ENCODE measurements at regions not wholly inside any gene's neighbourhood (a gene's known extent, or its start where the extent isn't known, plus 50 kb on each side); places are given as distances from the start of the nearest gene placed in this dataset.

DNA sequence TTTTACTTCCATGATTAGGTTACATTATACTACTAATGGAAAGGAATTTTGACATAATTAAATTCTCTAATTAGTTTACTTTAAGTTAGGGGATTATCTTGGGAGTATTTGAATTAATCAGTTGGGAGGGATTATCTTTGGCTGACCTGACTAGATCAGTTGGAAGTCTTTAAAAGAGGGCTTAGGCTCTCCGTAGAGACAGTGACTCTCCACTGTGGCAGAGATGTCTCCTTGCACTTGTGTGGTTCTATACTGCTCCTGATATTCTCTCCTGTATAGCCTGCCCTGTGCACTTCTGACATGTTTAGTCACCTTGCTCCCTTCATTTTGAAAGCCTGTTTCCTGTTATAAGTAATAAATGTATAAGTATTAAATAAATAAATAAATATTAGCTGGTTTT lies 1612.3 kb upstream of the PRR20A start:
- TF ChIP-seq PPARA (CRISPR knock-in tag; IDR thresholded peaks at IDR 0.05; ENCODE audit: borderline replicate concordance) (no peak), OSR1 (CRISPR knock-in tag; IDR thresholded peaks at IDR 0.05) (no peak), ZNF8 (CRISPR knock-in tag; IDR thresholded peaks at IDR 0.05) (no peak), TSHZ2 (CRISPR knock-in tag; IDR thresholded peaks at IDR 0.05) (no peak), CSDC2 (CRISPR knock-in tag; IDR thresholded peaks at IDR 0.05) (no peak)
- ATAC-seq, result no peak

GRCh38 chr13:55534306-55534705 lies 1606.4 kb upstream of the PRR20A start:
- no peak for TF ChIP-seq SNAI2 (CRISPR knock-in tag; IDR thresholded peaks at IDR 0.05)
- no peak for TF ChIP-seq ZFP30 (CRISPR knock-in tag; IDR thresholded peaks at IDR 0.05)
- TF ChIP-seq, protein P1, sequence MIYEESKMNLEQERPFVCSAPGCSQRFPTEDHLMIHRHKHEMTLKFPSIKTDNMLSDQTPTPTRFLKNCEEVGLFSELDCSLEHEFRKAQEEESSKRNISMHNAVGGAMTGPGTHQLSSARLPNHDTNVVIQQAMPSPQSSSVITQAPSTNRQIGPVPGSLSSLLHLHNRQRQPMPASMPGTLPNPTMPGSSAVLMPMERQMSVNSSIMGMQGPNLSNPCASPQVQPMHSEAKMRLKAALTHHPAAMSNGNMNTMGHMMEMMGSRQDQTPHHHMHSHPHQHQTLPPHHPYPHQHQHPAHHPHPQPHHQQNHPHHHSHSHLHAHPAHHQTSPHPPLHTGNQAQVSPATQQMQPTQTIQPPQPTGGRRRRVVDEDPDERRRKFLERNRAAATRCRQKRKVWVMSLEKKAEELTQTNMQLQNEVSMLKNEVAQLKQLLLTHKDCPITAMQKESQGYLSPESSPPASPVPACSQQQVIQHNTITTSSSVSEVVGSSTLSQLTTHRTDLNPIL (CRISPR knock-in tag; IDR thresholded peaks at IDR 0.05; ENCODE audit: low read depth), result no peak
- no peak for TF ChIP-seq ESRRG (CRISPR knock-in tag; IDR thresholded peaks at IDR 0.05)
- TF ChIP-seq ZNF565 (CRISPR knock-in tag; conservative IDR thresholded peaks at IDR 0.05; ENCODE audit: low read depth), result no peak
- TF ChIP-seq, protein P2, sequence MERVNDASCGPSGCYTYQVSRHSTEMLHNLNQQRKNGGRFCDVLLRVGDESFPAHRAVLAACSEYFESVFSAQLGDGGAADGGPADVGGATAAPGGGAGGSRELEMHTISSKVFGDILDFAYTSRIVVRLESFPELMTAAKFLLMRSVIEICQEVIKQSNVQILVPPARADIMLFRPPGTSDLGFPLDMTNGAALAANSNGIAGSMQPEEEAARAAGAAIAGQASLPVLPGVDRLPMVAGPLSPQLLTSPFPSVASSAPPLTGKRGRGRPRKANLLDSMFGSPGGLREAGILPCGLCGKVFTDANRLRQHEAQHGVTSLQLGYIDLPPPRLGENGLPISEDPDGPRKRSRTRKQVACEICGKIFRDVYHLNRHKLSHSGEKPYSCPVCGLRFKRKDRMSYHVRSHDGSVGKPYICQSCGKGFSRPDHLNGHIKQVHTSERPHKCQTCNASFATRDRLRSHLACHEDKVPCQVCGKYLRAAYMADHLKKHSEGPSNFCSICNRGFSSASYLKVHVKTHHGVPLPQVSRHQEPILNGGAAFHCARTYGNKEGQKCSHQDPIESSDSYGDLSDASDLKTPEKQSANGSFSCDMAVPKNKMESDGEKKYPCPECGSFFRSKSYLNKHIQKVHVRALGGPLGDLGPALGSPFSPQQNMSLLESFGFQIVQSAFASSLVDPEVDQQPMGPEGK (CRISPR knock-in tag; IDR thresholded peaks at IDR 0.05; ENCODE audit: borderline replicate concordance), result no peak
- TF ChIP-seq ZNF8 (CRISPR knock-in tag; IDR thresholded peaks at IDR 0.05), result no peak
- ATAC-seq, result no peak

DNA sequence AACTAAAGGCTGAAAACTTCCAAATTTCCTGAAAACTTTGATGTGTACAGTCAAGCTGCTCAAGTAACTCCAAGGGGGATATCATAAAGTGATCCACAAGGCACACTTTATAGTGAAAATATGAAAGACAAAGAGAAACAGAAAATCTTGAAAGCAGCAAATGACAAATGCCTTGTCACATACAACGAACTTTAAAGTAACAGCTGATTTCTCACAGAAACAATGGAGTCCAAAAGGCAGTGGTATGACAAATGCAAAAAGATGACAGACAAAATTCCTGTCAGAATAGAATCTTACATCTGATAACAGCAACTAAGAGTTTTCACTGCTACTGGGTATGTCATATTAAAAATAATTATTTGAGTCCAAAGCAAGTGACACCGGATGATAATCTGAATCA lies 1602.3 kb upstream of the PRR20A start:
- no peak for ATAC-seq
- TF ChIP-seq TOX (CRISPR knock-in tag; IDR thresholded peaks at IDR 0.05; ENCODE audit: borderline replicate concordance) (no peak), BACH2 (CRISPR knock-in tag; IDR thresholded peaks at IDR 0.05; ENCODE audit: borderline replicate concordance) (no peak), SNAI2 (CRISPR knock-in tag; IDR thresholded peaks at IDR 0.05) (no peak), ESRRG (CRISPR knock-in tag; IDR thresholded peaks at IDR 0.05) (no peak), CSRNP3 (CRISPR knock-in tag; IDR thresholded peaks at IDR 0.05) (no peak), ZNF70 (CRISPR knock-in tag; IDR thresholded peaks at IDR 0.05) (no peak), GLIS3 (CRISPR knock-in tag; IDR thresholded peaks at IDR 0.05) (no peak), RARB (CRISPR knock-in tag; IDR thresholded peaks at IDR 0.05) (no peak), ARNTL (CRISPR knock-in tag; IDR thresholded peaks at IDR 0.05; ENCODE audit: borderline replicate concordance, low read depth) (no peak), CSDC2 (CRISPR knock-in tag; IDR thresholded peaks at IDR 0.05) (no peak)
- TF ChIP-seq, protein P1 (CRISPR knock-in tag; IDR thresholded peaks at IDR 0.05; ENCODE audit: low read depth), result no peak

DNA sequence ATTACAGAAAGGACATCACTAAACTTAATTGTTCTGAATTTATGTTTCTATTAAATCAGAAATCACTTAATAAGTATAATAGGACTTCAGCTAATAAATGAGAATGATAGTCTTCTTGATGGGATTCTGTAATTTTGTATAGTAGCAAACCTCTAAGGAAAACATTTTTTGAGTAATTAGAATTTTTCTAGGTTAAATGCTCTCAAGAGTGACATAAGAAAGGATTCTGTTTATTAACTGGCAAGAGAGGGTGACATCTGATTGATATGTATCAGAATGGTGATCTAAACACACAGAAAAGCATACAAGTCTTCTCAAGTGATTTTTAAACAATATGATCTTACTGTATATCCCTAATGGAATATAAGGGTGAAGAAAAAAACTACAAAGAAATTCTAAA lies 1597.7 kb upstream of the PRR20A start:
- ATAC-seq, result no peak
- TF ChIP-seq SNAI2 (CRISPR knock-in tag; IDR thresholded peaks at IDR 0.05) (no peak), RARB (CRISPR knock-in tag; IDR thresholded peaks at IDR 0.05) (no peak), BACH2 (CRISPR knock-in tag; IDR thresholded peaks at IDR 0.05; ENCODE audit: borderline replicate concordance) (no peak), ZNF8 (CRISPR knock-in tag; IDR thresholded peaks at IDR 0.05) (no peak), ZFP3 (CRISPR knock-in tag; IDR thresholded peaks at IDR 0.05) (no peak), ZC3H10 (CRISPR knock-in tag; IDR thresholded peaks at IDR 0.05) (no peak), TOX (CRISPR knock-in tag; IDR thresholded peaks at IDR 0.05; ENCODE audit: borderline replicate concordance) (no peak), ZNF565 (CRISPR knock-in tag; conservative IDR thresholded peaks at IDR 0.05; ENCODE audit: low read depth) (no peak), TCF4 (CRISPR knock-in tag; IDR thresholded peaks at IDR 0.05; ENCODE audit: borderline replicate concordance) (no peak), ARNTL (CRISPR knock-in tag; IDR thresholded peaks at IDR 0.05; ENCODE audit: borderline replicate concordance, low read depth) (no peak), CSDC2 (CRISPR knock-in tag; IDR thresholded peaks at IDR 0.05) (no peak), OSR1 (CRISPR knock-in tag; IDR thresholded peaks at IDR 0.05) (no peak), CSRNP3 (CRISPR knock-in tag; IDR thresholded peaks at IDR 0.05) (no peak)
- TF ChIP-seq, protein P1 (CRISPR knock-in tag; IDR thresholded peaks at IDR 0.05; ENCODE audit: low read depth), result no peak
